Psoas muscle (tissue), 7 donors: ENCODE measurements at regions not wholly inside any gene's neighbourhood (a gene's known extent, or its start where the extent isn't known, plus 50 kb on each side); places are given as distances from the start of the nearest gene placed in this dataset.

ENCODE experiments used
- ATAC-seq, 4 donors: fragments of 200-7000 bp; cut with Tn5 transposase; one replicate each; pipeline ENCODE4 v1.9.1; 2020; ENCODE audit warnings: moderate library complexity in 3 of 4, mild to moderate bottlenecking in 2 of 4
- DNase-seq, 2 donors: peaks; one replicate each; pipeline ENCODE4 v3.0.0-alpha.2; 2020
- H3K27ac ChIP-seq: fragments of 200-600 bp; one replicate; pipeline ENCODE4 v1.8.0; 2022
- H3K27me3 ChIP-seq, 3 donors: fragments of 200-600 bp in 1 of 3; one replicate each; pipeline versions ENCODE4 v1.6.1 to v1.8.0; 2013 to 2022; ENCODE audit warnings: low read length in 2 of 3, mild to moderate bottlenecking in 2 of 3, moderate library complexity in 1 of 3; ENCODE audit not compliant: insufficient read depth in 3 of 3
- H3K36me3 ChIP-seq, 2 donors: fragments of 200-600 bp in 1 of 2; one replicate each; pipeline versions ENCODE4 v1.6.1 to v1.8.0; 2013 to 2022; ENCODE audit warnings: low read depth in 1 of 2, mild to moderate bottlenecking in 1 of 2, moderate library complexity in 1 of 2; ENCODE audit not compliant: insufficient read depth in 1 of 2
- H3K4me1 ChIP-seq: fragments of 200-600 bp; one replicate; pipeline ENCODE4 v1.8.0; 2022
- H3K4me3 ChIP-seq: fragments of 200-600 bp; one replicate; pipeline ENCODE4 v1.8.0; 2022; ENCODE audit warnings: mild to moderate bottlenecking
- H3K9me3 ChIP-seq: fragments of 200-600 bp; one replicate; pipeline ENCODE4 v1.8.0; 2022
- WGBS, 3 donors: extraction: QIAGEN DNeasy Blood & Tissue Kit; methylation state at CpG; one replicate each; pipeline versions ENCODE4 v1.1.6 to v1.1.7; 2013; 5-methylcytosine and 5-hydroxymethylcytosine counted together
- intact Hi-C, 2 donors: fragments of 100-400 bp; cut with DNase I; formaldehyde crosslinking; loops; one replicate each; pipeline versions ENCODE4 v1.11.0 to v1.14.2; 2022
- TF ChIP-seq, protein P1 (sequence below): fragments of 200-600 bp; IDR thresholded peaks from one replicate; pipeline ENCODE4 v1.8.0; 2022; ENCODE audit warnings: antibody characterized with exemption
- donor health status: healthy with polysubstance abuse.
- donor health status: DM: no; HTN: no; CAD: no; lungs with moderate emphysema.
- donor health status: Bipolar disorder and iron deficiency.
- donor health status: healthy.
- donor health status: DM: yes; HTN: yes; CAD: no.
- donor health status: DM: no; HTN: no; CAD: no.
- donor health status: DM: yes; HTN: yes; CAD: no.

DNA sequence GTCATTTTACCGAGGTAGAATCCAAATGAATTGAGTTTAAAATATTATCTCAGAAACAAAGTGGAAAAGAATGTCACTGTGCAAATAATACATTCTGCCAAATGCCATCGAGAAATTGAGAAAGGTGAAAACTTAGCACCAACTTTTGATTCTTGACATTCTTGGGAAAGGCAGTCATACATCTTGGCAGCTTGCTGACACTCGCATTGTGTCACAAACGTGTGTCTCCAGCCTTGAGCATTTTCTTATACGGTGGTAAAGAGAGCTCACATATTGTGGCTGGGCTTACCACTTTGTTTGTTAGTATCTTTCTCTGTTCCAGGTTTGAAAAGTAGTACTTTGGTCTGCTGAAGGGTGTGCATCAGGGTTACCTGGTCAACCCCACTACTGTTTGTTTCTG lies 1456.1 kb downstream of the BRINP3 start:
- no peak for DNase-seq

GRCh38 chr1:189022015-189022414 lies 1455.6 kb downstream of the BRINP3 start:
- 89 to 94% (median 90%) methylated on average over 4 of the region's 4 CpGs for WGBS, 3 donors
- Histone ChIP-seq H3K27me3 (no peaks in the 10 kb centered on the region), H3K36me3 (no peaks in the 10 kb centered on the region), H3K4me3 (no peak overlapping the region), H3K4me1 (no peaks in the 10 kb centered on the region), H3K27ac (no peak overlapping the region), H3K9me3 (no peaks in the 10 kb centered on the region)
- TF ChIP-seq, protein P1, sequence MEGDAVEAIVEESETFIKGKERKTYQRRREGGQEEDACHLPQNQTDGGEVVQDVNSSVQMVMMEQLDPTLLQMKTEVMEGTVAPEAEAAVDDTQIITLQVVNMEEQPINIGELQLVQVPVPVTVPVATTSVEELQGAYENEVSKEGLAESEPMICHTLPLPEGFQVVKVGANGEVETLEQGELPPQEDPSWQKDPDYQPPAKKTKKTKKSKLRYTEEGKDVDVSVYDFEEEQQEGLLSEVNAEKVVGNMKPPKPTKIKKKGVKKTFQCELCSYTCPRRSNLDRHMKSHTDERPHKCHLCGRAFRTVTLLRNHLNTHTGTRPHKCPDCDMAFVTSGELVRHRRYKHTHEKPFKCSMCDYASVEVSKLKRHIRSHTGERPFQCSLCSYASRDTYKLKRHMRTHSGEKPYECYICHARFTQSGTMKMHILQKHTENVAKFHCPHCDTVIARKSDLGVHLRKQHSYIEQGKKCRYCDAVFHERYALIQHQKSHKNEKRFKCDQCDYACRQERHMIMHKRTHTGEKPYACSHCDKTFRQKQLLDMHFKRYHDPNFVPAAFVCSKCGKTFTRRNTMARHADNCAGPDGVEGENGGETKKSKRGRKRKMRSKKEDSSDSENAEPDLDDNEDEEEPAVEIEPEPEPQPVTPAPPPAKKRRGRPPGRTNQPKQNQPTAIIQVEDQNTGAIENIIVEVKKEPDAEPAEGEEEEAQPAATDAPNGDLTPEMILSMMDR, result no peak
- intact Hi-C loops, result no loop called here
- DNase-seq, result no peak
- ATAC-seq, result no peak

More for the DNA sequence above, 1456.1 kb downstream of the BRINP3 start:
- Histone ChIP-seq H3K36me3 (no peaks in the 10 kb centered on the region), H3K27ac (no peak overlapping the region), H3K4me3 (no peak overlapping the region), H3K27me3 (no peaks in the 10 kb centered on the region), H3K9me3 (no peaks in the 10 kb centered on the region), H3K4me1 (no peaks in the 10 kb centered on the region)
- TF ChIP-seq, protein P1, result no peak
- WGBS, 3 donors, result 79 to 85% (median 84%) methylated on average over 5 of the region's 5 CpGs
- intact Hi-C loops, result no loop called here
- ATAC-seq, result no peak

GRCh38 chr1:189027512-189027911 lies 1450.2 kb downstream of the BRINP3 start:
- no peak overlapping the region for H3K27ac ChIP-seq
- 89 to 91% (median 89%) methylated on average over 5 of the region's 5 CpGs for WGBS, 3 donors
- H3K36me3 ChIP-seq, result no peaks in the 10 kb centered on the region
- ATAC-seq (no peak), DNase-seq (no peak)
- intact Hi-C loops, result no loop called here
- TF ChIP-seq, protein P1, result no peak
- H3K4me1 ChIP-seq, result no peaks in the 10 kb centered on the region
- H3K4me3 ChIP-seq, result no peak overlapping the region
- H3K9me3 ChIP-seq, result no peaks in the 10 kb centered on the region
- no peaks in the 10 kb centered on the region for H3K27me3 ChIP-seq

DNA sequence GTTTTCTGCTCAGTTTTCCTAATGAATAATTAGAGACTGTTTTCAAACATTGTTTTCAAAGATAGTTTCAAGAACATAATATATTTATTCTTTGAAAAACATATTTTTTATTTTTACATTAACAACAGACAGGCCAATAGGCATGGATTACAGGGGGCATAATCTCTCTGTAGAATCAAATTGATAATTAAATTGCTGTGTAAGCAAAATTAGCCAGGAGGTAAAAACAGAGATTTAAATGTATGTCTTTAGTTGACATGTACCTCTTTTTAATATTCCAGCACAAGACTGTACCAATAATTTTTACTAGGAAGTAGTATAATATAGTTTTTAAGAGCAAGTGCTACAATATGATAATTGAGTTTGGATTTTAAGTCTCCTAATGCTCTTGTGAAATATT lies 1444.5 kb downstream of the BRINP3 start:
- no peak overlapping the region for H3K27ac ChIP-seq
- no peaks in the 10 kb centered on the region for H3K4me1 ChIP-seq
- ATAC-seq (no peak), DNase-seq (no peak)
- intact Hi-C loops, result no loop called here
- H3K27me3 ChIP-seq, result no peaks in the 10 kb centered on the region
- TF ChIP-seq, protein P1, result no peak
- H3K4me3 ChIP-seq, result no peak overlapping the region
- no peaks in the 10 kb centered on the region for H3K9me3 ChIP-seq
- H3K36me3 ChIP-seq, result no peaks in the 10 kb centered on the region

- TF ChIP-seq, protein P1, result no peak
- WGBS, 3 donors, result 61 to 65% (median 63%) methylated on average over 3 of the region's 3 CpGs
- intact Hi-C loops, result no loop called here
Observed at GRCh38 chr1:189036628-189037027, 1441.0 kb downstream of the BRINP3 start.

More at GRCh38 chr1:189036628-189037027, 1441.0 kb downstream of the BRINP3 start:
- Histone ChIP-seq H3K9me3 (no peaks in the 10 kb centered on the region), H3K27me3 (no peaks in the 10 kb centered on the region), H3K4me1 (no peaks in the 10 kb centered on the region), H3K36me3 (no peaks in the 10 kb centered on the region), H3K27ac (no peak overlapping the region), H3K4me3 (no peak overlapping the region)
- DNase-seq, result no peak
- ATAC-seq, result no peak
